K562 (cell line): ENCODE measurements at regions not wholly inside any gene's neighbourhood (a gene's known extent, or its start where the extent isn't known, plus 50 kb on each side); places are given as distances from the start of the nearest gene placed in this dataset.

Experiments
- HDAC3 ChIP-seq: fragments of 450-650 bp; IDR thresholded peaks from 2 replicates; pipeline ENCODE4 v1.6.1; 2018; ENCODE audit warnings: borderline replicate concordance, mild to moderate bottlenecking, moderate library complexity; ENCODE audit not compliant: partially characterized antibody
- MTF1 ChIP-seq: fragments of 250-450 bp; sonication (Bioruptor Pico); IDR thresholded peaks from 2 replicates; pipeline ENCODE4 v1.9.0; 2021; ENCODE audit warnings: moderate library complexity, mild to moderate bottlenecking, inconsistent platforms, borderline replicate concordance
- SMC3 ChIP-seq: conservative IDR thresholded peaks from 2 replicates; pipeline ENCODE4 v1.6.1; 2011; ENCODE audit warnings: low read depth, low read length, improper control_type of control experiment; ENCODE audit not compliant: insufficient read depth
- SUPT5H ChIP-seq: fragments of 450-650 bp; IDR thresholded peaks from 2 replicates; pipeline ENCODE4 v1.6.1; 2016
- YY1 ChIP-seq, 3 experiments: IDR thresholded peaks; 2 replicates each; pipeline ENCODE4 v1.6.1; 2011; ENCODE audit warnings: low read length in 2 of 3, mild to moderate bottlenecking in 2 of 3, moderate library complexity in 2 of 3, borderline replicate concordance in 1 of 3, control low read depth in 1 of 3, low read depth in 1 of 3; ENCODE audit not compliant: insufficient read depth in 3 of 3, insufficient replicate concordance in 2 of 3, control insufficient read depth in 1 of 3, insufficient read length in 1 of 3; ENCODE audit errors: extremely low read depth in 1 of 3
- ZNF134 ChIP-seq: fragments of 250-450 bp; sonication (Bioruptor Pico); conservative IDR thresholded peaks from 2 replicates; pipeline ENCODE4 v1.4.0; 2020
- ZNF197 ChIP-seq: fragments of 200-800 bp; sonication (Bioruptor generic); IDR thresholded peaks from 2 replicates; pipeline ENCODE4 v1.6.1; 2016; ENCODE audit warnings: low read depth, missing genetic modification characterization, missing compliant biosample characterization
- ZNF239 ChIP-seq: fragments of 250-450 bp; sonication (Bioruptor Pico); IDR thresholded peaks from 2 replicates; pipeline ENCODE4 v1.4.0; 2020; ENCODE audit warnings: mild to moderate bottlenecking
- TF ChIP-seq, protein P1 (sequence below): fragments of 150-350 bp; IDR thresholded peaks from 2 replicates; pipeline ENCODE4 v1.6.1; 2014; ENCODE audit warnings: low read depth, mild to moderate bottlenecking, low read length, borderline replicate concordance
- TF ChIP-seq, protein P2 (sequence below): fragments of 450-650 bp; formaldehyde crosslinking; IDR thresholded peaks from 2 replicates; pipeline ENCODE4 v1.4.0; 2020; ENCODE audit warnings: mild to moderate bottlenecking, moderate library complexity
- TF ChIP-seq, protein P3 (sequence below), 2 experiments: IDR thresholded peaks in 1 of 2; conservative IDR thresholded peaks in 1 of 2; 2 replicates each; pipeline ENCODE4 v1.6.1; 2016; ENCODE audit warnings: low read depth in 2 of 2, mild to moderate bottlenecking in 1 of 2, missing compliant biosample characterization in 1 of 2, missing genetic modification characterization in 1 of 2, moderate library complexity in 1 of 2
- TF ChIP-seq, protein P4 (sequence below): fragments of 450-650 bp; conservative IDR thresholded peaks from 2 replicates; pipeline ENCODE4 v1.6.1; 2016; ENCODE audit warnings: missing genetic modification characterization, low read depth, mild to moderate bottlenecking, control low read depth, missing compliant biosample characterization
- TF ChIP-seq, protein P5 (sequence below): fragments of 250-450 bp; sonication (Bioruptor Pico); IDR thresholded peaks from 2 replicates; pipeline ENCODE4 v1.8.0; 2021; ENCODE audit warnings: mild to moderate bottlenecking, moderate library complexity

DNA sequence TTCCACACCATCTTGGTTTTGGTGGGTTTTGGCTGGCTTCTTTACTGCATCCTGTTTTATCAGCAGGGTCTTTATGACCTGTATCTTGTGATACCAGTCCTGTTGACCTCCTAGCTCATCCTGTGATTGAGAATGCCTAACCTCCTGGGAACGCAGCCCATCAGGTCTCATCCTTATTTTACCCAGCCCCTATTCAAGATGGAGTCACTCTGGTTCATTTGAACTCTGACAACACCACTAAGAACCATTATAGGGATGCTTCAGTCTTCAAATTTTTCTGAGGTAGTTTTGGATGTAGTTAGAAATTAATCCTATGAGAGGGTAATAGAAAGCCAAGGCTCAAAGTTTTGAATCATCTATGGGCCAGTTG lies 287.8 kb upstream of the SLC39A10 start (continued):
- TF ChIP-seq, protein P1, sequence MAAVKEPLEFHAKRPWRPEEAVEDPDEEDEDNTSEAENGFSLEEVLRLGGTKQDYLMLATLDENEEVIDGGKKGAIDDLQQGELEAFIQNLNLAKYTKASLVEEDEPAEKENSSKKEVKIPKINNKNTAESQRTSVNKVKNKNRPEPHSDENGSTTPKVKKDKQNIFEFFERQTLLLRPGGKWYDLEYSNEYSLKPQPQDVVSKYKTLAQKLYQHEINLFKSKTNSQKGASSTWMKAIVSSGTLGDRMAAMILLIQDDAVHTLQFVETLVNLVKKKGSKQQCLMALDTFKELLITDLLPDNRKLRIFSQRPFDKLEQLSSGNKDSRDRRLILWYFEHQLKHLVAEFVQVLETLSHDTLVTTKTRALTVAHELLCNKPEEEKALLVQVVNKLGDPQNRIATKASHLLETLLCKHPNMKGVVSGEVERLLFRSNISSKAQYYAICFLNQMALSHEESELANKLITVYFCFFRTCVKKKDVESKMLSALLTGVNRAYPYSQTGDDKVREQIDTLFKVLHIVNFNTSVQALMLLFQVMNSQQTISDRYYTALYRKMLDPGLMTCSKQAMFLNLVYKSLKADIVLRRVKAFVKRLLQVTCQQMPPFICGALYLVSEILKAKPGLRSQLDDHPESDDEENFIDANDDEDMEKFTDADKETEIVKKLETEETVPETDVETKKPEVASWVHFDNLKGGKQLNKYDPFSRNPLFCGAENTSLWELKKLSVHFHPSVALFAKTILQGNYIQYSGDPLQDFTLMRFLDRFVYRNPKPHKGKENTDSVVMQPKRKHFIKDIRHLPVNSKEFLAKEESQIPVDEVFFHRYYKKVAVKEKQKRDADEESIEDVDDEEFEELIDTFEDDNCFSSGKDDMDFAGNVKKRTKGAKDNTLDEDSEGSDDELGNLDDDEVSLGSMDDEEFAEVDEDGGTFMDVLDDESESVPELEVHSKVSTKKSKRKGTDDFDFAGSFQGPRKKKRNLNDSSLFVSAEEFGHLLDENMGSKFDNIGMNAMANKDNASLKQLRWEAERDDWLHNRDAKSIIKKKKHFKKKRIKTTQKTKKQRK = no peak
- TF ChIP-seq YY1 (IDR thresholded peaks at IDR 0.05; ENCODE audit: borderline replicate concordance in 1 of 3, control insufficient read depth in 1 of 3, extremely low read depth in 1 of 3, insufficient read depth in 3 of 3, insufficient read length in 1 of 3, insufficient replicate concordance in 2 of 3, low read depth in 1 of 3, low read length in 2 of 3) (peak in 1 of 3 experiments; percentile 53), ZNF239 (peak; percentile 85), SMC3 (no peak), ZNF197 (CRISPR knock-in tag) (peak; percentile 85; the same call in 1 of the 2 replicates), MTF1 (0 out of 2 replicates have a peak, but pooled peaks have one; percentile 43), SUPT5H (no peak), ZNF134 (CRISPR knock-in tag) (peak; percentile 77), HDAC3 (no peak)
- TF ChIP-seq, protein P2, sequence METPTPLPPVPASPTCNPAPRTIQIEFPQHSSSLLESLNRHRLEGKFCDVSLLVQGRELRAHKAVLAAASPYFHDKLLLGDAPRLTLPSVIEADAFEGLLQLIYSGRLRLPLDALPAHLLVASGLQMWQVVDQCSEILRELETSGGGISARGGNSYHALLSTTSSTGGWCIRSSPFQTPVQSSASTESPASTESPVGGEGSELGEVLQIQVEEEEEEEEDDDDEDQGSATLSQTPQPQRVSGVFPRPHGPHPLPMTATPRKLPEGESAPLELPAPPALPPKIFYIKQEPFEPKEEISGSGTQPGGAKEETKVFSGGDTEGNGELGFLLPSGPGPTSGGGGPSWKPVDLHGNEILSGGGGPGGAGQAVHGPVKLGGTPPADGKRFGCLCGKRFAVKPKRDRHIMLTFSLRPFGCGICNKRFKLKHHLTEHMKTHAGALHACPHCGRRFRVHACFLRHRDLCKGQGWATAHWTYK (CRISPR knock-in tag) = peak; percentile 94
- TF ChIP-seq, protein P3, sequence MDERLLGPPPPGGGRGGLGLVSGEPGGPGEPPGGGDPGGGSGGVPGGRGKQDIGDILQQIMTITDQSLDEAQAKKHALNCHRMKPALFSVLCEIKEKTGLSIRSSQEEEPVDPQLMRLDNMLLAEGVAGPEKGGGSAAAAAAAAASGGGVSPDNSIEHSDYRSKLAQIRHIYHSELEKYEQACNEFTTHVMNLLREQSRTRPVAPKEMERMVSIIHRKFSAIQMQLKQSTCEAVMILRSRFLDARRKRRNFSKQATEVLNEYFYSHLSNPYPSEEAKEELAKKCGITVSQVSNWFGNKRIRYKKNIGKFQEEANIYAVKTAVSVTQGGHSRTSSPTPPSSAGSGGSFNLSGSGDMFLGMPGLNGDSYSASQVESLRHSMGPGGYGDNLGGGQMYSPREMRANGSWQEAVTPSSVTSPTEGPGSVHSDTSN (CRISPR knock-in tag; IDR thresholded peaks at IDR 0.05; ENCODE audit: low read depth) = no peak
- TF ChIP-seq, protein P3 (tag; conservative IDR thresholded peaks at IDR 0.05; ENCODE audit: low read depth) = peak; percentile 53
- TF ChIP-seq, protein P4, sequence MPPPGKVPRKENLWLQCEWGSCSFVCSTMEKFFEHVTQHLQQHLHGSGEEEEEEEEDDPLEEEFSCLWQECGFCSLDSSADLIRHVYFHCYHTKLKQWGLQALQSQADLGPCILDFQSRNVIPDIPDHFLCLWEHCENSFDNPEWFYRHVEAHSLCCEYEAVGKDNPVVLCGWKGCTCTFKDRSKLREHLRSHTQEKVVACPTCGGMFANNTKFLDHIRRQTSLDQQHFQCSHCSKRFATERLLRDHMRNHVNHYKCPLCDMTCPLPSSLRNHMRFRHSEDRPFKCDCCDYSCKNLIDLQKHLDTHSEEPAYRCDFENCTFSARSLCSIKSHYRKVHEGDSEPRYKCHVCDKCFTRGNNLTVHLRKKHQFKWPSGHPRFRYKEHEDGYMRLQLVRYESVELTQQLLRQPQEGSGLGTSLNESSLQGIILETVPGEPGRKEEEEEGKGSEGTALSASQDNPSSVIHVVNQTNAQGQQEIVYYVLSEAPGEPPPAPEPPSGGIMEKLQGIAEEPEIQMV = 0 out of 2 replicates have a peak, but pooled peaks have one; percentile 47
- TF ChIP-seq, protein P5, sequence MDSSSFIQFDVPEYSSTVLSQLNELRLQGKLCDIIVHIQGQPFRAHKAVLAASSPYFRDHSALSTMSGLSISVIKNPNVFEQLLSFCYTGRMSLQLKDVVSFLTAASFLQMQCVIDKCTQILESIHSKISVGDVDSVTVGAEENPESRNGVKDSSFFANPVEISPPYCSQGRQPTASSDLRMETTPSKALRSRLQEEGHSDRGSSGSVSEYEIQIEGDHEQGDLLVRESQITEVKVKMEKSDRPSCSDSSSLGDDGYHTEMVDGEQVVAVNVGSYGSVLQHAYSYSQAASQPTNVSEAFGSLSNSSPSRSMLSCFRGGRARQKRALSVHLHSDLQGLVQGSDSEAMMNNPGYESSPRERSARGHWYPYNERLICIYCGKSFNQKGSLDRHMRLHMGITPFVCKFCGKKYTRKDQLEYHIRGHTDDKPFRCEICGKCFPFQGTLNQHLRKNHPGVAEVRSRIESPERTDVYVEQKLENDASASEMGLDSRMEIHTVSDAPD (CRISPR knock-in tag) = peak; percentile 82
